H9 (cell line): ENCODE measurements at regions not wholly inside any gene's neighbourhood (a gene's known extent, or its start where the extent isn't known, plus 50 kb on each side); places are given as distances from the start of the nearest gene placed in this dataset.

Experiments
- DNase-seq: peaks from one replicate; pipeline ENCODE4 v3.0.0-alpha.2; 2017
- H2AFZ ChIP-seq: one replicate; pipeline ENCODE4 v1.6.1; 2013; ENCODE audit warnings: mild to moderate bottlenecking, low read length, control low read depth, moderate library complexity
- H2AK5ac ChIP-seq: 2 replicates; pipeline ENCODE4 v1.6.1; 2013; ENCODE audit warnings: low read length, control low read depth, mixed read lengths; ENCODE audit not compliant: insufficient read length
- H2BK120ac ChIP-seq: one replicate; pipeline ENCODE4 v1.6.1; 2013; ENCODE audit warnings: low read depth, mild to moderate bottlenecking, low read length, control low read depth, inconsistent platforms; ENCODE audit not compliant: poor library complexity, severe bottlenecking
- H2BK12ac ChIP-seq: 2 replicates; pipeline ENCODE4 v1.6.1; 2013; ENCODE audit warnings: low read length, control low read depth, mixed read lengths, low read depth; ENCODE audit not compliant: insufficient read length
- H2BK15ac ChIP-seq: 2 replicates; pipeline ENCODE4 v1.6.1; 2013; ENCODE audit warnings: low read depth, low read length, control low read depth
- H2BK20ac ChIP-seq: one replicate; pipeline ENCODE4 v1.6.1; 2013; ENCODE audit warnings: low read depth, mild to moderate bottlenecking, low read length, control low read depth, inconsistent platforms; ENCODE audit not compliant: poor library complexity, severe bottlenecking
- H2BK5ac ChIP-seq: 2 replicates; pipeline ENCODE4 v1.6.1; 2013; ENCODE audit warnings: low read length, control low read depth, mixed read lengths; ENCODE audit not compliant: insufficient read length
- H3K14ac ChIP-seq: 2 replicates; pipeline ENCODE4 v1.6.1; 2013; ENCODE audit warnings: low read length, control low read depth; ENCODE audit not compliant: insufficient read depth
- H3K18ac ChIP-seq: 2 replicates; pipeline ENCODE4 v1.6.1; 2013; ENCODE audit warnings: low read depth, mild to moderate bottlenecking, mixed read lengths, low read length, control low read depth; ENCODE audit not compliant: insufficient read length
- H3K23ac ChIP-seq: 2 replicates; pipeline ENCODE4 v1.6.1; 2013; ENCODE audit warnings: low read length, control low read depth, mixed read lengths, low read depth; ENCODE audit not compliant: insufficient read length
- H3K23me2 ChIP-seq: 2 replicates; pipeline ENCODE4 v1.6.1; 2013; ENCODE audit warnings: low read depth, mild to moderate bottlenecking, mixed read lengths, low read length, control low read depth; ENCODE audit not compliant: insufficient read length, poor library complexity, severe bottlenecking
- H3K27ac ChIP-seq: 2 replicates; pipeline ENCODE4 v1.5.1; 2013; ENCODE audit warnings: low read length, control low read depth, mixed read lengths, low read depth; ENCODE audit not compliant: insufficient read length
- H3K27me3 ChIP-seq: 2 replicates; pipeline ENCODE4 v1.6.1; 2013; ENCODE audit warnings: low read length, control low read depth, inconsistent platforms; ENCODE audit not compliant: insufficient read depth
- H3K4ac ChIP-seq: 2 replicates; pipeline ENCODE4 v1.6.1; 2013; ENCODE audit warnings: low read depth, mild to moderate bottlenecking, control low read depth, inconsistent platforms, low read length, moderate library complexity
- H3K4me1 ChIP-seq: 2 replicates; pipeline ENCODE4 v1.6.1; 2013; ENCODE audit warnings: low read length, control low read depth, inconsistent platforms; ENCODE audit not compliant: insufficient read depth
- H3K4me2 ChIP-seq: 2 replicates; pipeline ENCODE4 v1.6.1; 2013; ENCODE audit warnings: low read length, control low read depth, mixed read lengths; ENCODE audit not compliant: insufficient read length, insufficient read depth
- H3K56ac ChIP-seq: 2 replicates; pipeline ENCODE4 v1.6.1; 2013; ENCODE audit warnings: low read depth, mild to moderate bottlenecking, mixed read lengths, low read length, control low read depth; ENCODE audit not compliant: insufficient read length
- H3K79me1 ChIP-seq: 2 replicates; pipeline ENCODE4 v1.6.1; 2013; ENCODE audit warnings: low read depth, mild to moderate bottlenecking, moderate library complexity, low read length, control low read depth, inconsistent platforms; ENCODE audit not compliant: insufficient read depth, poor library complexity, severe bottlenecking
- H3K79me2 ChIP-seq: 2 replicates; pipeline ENCODE4 v1.6.1; 2013; ENCODE audit warnings: low read length, control low read depth, inconsistent platforms; ENCODE audit not compliant: insufficient read depth
- H3K9ac ChIP-seq: 2 replicates; pipeline ENCODE4 v1.6.1; 2013; ENCODE audit warnings: low read length, control low read depth, mixed read lengths; ENCODE audit not compliant: insufficient read length; ENCODE audit errors: extremely low read depth
- H3K9me3 ChIP-seq: one replicate; pipeline ENCODE4 v1.6.1; 2013; ENCODE audit warnings: low read depth, low read length, inconsistent platforms; ENCODE audit not compliant: control insufficient read depth
- H3T11ph ChIP-seq: one replicate; pipeline ENCODE4 v1.6.1; 2013; ENCODE audit warnings: mild to moderate bottlenecking, low read length, control low read depth, inconsistent platforms
- H4K20me1 ChIP-seq: one replicate; pipeline ENCODE4 v1.6.1; 2013; ENCODE audit not compliant: control insufficient read depth, insufficient read length, insufficient read depth
- H4K5ac ChIP-seq: 2 replicates; pipeline ENCODE4 v1.6.1; 2013; ENCODE audit warnings: low read depth, mild to moderate bottlenecking, mixed read lengths, low read length, control low read depth; ENCODE audit not compliant: insufficient read length
- H4K8ac ChIP-seq: replicated peaks from 2 replicates; pipeline ENCODE4 v1.6.1; 2013; ENCODE audit warnings: low read length, control low read depth, mixed read lengths, low read depth; ENCODE audit not compliant: insufficient read length
- H4K91ac ChIP-seq: 2 replicates; pipeline ENCODE4 v1.6.1; 2013; ENCODE audit warnings: low read depth, mild to moderate bottlenecking, moderate library complexity, mixed read lengths, low read length, control low read depth; ENCODE audit not compliant: insufficient read length
- H3K27ac Mint-ChIP-seq, 3 experiments: 2 replicates in 2 of 3; 3 replicates in 1 of 3; pipeline ENCODE4 v1.8.0; 2020 to 2021; ENCODE audit warnings: mixed read lengths in 3 of 3, mild to moderate bottlenecking in 1 of 3, moderate library complexity in 1 of 3
- H3K27me3 Mint-ChIP-seq: 2 replicates; pipeline ENCODE4 v1.8.0; 2021; ENCODE audit warnings: low read depth, mild to moderate bottlenecking, moderate library complexity, mixed read lengths
- H3K36me3 Mint-ChIP-seq, 3 experiments: 2 replicates in 2 of 3; 3 replicates in 1 of 3; pipeline ENCODE4 v1.8.0; 2020 to 2021; ENCODE audit warnings: low read depth in 3 of 3, mixed read lengths in 3 of 3; ENCODE audit not compliant: insufficient read depth in 1 of 3
- H3K4me1 Mint-ChIP-seq, 2 experiments: 2 replicates each; pipeline ENCODE4 v1.8.0; 2020; ENCODE audit warnings: mixed read lengths in 2 of 2
- H3K4me3 Mint-ChIP-seq, 2 experiments: 2 replicates in 1 of 2; 3 replicates in 1 of 2; pipeline ENCODE4 v1.8.0; 2020 to 2021; ENCODE audit warnings: mild to moderate bottlenecking in 2 of 2, mixed read lengths in 2 of 2, moderate library complexity in 1 of 2
- H3K9me3 Mint-ChIP-seq, 2 experiments: 2 replicates in 1 of 2; 3 replicates in 1 of 2; pipeline ENCODE4 v1.8.0; 2020; ENCODE audit warnings: mild to moderate bottlenecking in 2 of 2, mixed read lengths in 2 of 2, moderate library complexity in 1 of 2
- CTCF ChIP-seq: fragments of 200-600 bp; sonication (generic); conservative IDR thresholded peaks from 3 replicates; pipeline ENCODE4 v1.8.0; 2021; ENCODE audit warnings: antibody characterized with exemption, mild to moderate bottlenecking
- WGBS: extraction: QIAGEN DNeasy Blood & Tissue Kit; methylation state at CpG from one replicate; pipeline ENCODE4 v1.1.7; 2013; ENCODE audit warnings: missing lambda C conversion rate, low lambda C conversion rate, mixed read lengths; ENCODE audit not compliant: insufficient read length; ENCODE audit errors: extremely low coverage; 5-methylcytosine and 5-hydroxymethylcytosine counted together

GRCh38 chr3:117705011-117705410 is 995.4 kb downstream of the TUSC7 start:
- no peaks in the 10 kb centered on the region for H3K79me2 ChIP-seq
- H4K91ac ChIP-seq, result no peak overlapping the region
- no peak overlapping the region for H2AFZ ChIP-seq
- Mint-ChIP-seq H3K9me3 (no peaks in the 10 kb centered on the region; a peak in 1 of 5 replicates), H3K4me1 (peaks cover 0 to 2% of the 10 kb centered on the region in 2 experiments; a peak in 2 of 4 replicates), H3K4me3 (no peak overlapping the region), H3K27ac (no peak overlapping the region), H3K36me3 (no peaks in the 10 kb centered on the region), H3K27me3 (no peaks in the 10 kb centered on the region)
- TF ChIP-seq CTCF, result no peak
- H3K56ac ChIP-seq, result no peak overlapping the region
- H3K27ac ChIP-seq, result no peak overlapping the region
- no peak overlapping the region for H3K4me2 ChIP-seq
- no peak overlapping the region for H4K5ac ChIP-seq
- no peak overlapping the region for H2BK5ac ChIP-seq
- no peak overlapping the region for H2BK15ac ChIP-seq
- H2BK12ac ChIP-seq, result no peak overlapping the region
- no CpG with 5 or more reads among the region's 3 CpGs for WGBS
- no peak overlapping the region for H2AK5ac ChIP-seq
- no peaks in the 10 kb centered on the region for H3K4me1 ChIP-seq
- H2BK20ac ChIP-seq, result no peak overlapping the region
- H3K23ac ChIP-seq, result no peak overlapping the region
- no peaks in the 10 kb centered on the region for H3K27me3 ChIP-seq
- no peak overlapping the region for H3K14ac ChIP-seq
- H3K9me3 ChIP-seq, result no peaks in the 10 kb centered on the region
- no peak overlapping the region for H3T11ph ChIP-seq
- DNase-seq, result no peak
- no peaks in the 10 kb centered on the region for H4K20me1 ChIP-seq
- H3K4ac ChIP-seq, result no peak overlapping the region
- H3K9ac ChIP-seq, result no peak overlapping the region
- H4K8ac ChIP-seq, result no peak overlapping the region
- no peak overlapping the region for H2BK120ac ChIP-seq
- no peaks in the 10 kb centered on the region for H3K23me2 ChIP-seq
- H3K18ac ChIP-seq, result no peak overlapping the region
- no peaks in the 10 kb centered on the region for H3K79me1 ChIP-seq
